Activated T-cell treated with anti-CD3 and anti-CD28 coated beads for 1 hour (primary cell): ENCODE measurements at regions not wholly inside any gene's neighbourhood (a gene's known extent, or its start where the extent isn't known, plus 50 kb on each side); places are given as distances from the start of the nearest gene placed in this dataset.

Source experiments
- DNase-seq: peaks from one replicate; pipeline ENCODE4 v3.0.0-alpha.2; 2020; ENCODE audit warnings: low read depth

DNA sequence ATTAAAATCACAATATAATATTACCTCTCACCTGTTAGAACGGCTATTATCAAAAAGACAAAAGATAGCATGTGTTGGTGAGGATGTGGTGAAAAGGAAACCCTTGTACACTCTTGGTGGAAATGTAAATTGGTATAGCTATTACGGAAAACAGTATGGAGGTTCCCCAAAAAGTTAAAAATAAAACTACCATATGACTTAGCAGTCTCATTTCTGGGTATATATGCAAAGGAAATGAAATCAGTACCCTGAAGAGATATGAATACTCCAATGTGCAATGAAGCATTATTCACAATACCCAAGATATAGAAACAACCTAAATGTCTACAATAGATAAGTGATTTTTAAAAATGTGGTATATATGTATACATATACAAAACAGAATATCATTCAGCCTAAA is 199.9 kb downstream of the SNX18 start:
- no peak for DNase-seq

- DNase-seq: no peak
Measured at GRCh38 chr5:54713923-54714581, 196.5 kb downstream of the SNX18 start.

GRCh38 chr5:54709096-54709495 is 191.5 kb downstream of the SNX18 start:
- DNase-seq: no peak

GRCh38 chr5:54707841-54708240 is 190.3 kb downstream of the SNX18 start:
- no peak for DNase-seq

- no peak for DNase-seq
Measured at GRCh38 chr5:54705994-54706653, 188.6 kb downstream of the SNX18 start.

- no peak for DNase-seq
Measured at GRCh38 chr5:54704825-54705224, 187.3 kb downstream of the SNX18 start.

DNA sequence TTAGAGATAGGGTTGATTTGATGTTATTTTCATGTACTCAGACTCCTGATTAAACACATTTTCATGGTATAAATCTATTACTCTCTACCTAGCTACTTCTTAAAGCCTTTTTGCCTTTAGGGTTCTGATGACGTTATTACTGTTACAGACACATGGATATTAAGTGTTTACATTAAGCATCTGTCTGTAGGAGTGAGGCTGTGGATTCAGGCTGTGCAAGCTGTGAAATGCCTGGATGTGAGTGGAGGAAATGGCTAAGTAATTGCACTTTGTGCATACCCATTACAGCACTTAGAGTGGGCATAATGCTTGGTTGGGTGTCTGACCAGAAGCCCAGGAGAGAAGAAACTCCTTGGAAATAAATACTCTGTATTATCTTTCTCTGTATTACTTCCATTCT is 186.8 kb downstream of the SNX18 start:
- no peak for DNase-seq

DNA sequence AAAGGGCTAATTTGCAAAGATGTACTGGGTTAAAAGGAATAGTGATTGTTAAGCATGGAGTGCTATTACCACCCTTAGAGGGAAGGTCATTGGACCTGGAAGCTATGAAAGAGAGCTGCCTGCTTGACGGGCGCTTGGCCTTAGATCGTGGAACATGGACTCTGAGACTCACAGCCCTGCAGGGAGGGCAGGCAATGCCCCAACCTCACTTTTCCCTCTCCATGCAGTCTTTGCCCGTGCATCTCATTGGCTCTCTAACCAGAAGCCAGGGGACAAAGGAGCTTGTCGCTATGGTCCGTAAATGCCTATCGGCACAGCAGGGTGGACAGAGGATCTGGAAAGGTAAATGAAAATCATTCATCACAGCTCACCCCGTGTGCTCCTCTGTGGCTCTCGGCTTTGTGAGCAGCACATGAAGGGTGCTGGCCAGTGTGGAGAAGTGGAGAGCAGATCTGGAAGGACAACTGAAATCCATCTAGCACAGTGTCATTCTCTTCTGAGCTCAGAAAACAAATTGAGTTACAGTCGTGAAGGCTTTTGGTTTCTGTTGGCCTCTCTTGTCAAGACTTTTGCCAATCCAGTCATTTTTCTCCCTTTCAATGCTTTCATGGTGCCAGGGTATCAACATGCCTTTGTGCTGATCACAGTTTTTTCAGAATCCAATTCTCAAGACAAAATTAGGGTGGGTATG is 186.2 kb downstream of the SNX18 start:
- DNase-seq: no peak

- DNase-seq: no peak
Measured at GRCh38 chr5:54703133-54703532, 185.6 kb downstream of the SNX18 start.

DNA sequence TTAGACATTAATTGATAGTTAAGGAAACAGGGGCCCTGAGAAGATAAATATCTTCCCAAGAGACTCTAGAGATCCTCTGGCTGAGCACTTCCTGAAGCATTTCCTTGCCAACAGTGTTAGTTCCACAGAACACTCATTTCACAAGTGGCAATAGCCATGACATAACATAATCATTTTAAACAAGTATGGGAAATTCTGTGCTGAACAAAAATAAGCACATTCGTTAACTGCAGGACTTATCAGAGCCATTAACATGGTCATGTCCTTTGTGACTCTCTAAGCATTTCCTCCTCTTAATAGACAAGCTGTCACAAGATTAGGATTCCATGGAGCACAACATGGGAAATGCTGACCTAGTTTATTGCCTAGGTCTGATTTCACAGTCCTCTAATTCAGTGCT is 184.9 kb downstream of the SNX18 start:
- no peak for DNase-seq

DNA sequence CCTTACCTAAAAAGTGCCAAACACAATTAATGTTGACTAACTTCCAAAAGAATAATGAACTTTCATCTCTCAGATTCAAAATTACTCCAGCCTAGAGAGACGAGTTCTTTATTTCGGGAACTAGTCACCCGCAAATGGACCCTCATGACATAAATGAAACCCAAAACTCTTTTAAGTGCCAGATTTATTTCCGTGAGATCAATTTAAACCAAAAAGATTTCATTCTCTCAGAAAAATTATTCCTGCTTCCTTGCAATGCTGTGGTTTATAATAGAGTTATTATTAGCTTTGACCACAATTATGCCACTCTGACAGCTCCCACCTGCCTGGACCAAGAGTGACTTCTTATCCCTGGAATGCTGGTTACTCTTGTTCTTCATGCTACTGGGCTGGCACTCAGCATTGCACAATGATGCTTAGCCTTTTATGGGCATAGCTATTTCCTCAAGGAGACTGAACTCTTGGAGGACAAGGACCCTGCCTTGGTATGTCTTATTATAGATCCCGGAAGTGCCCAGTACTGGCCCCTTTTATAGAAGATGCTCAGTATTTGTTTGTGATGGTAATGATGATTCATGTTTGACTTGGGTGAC is 183.5 kb downstream of the SNX18 start:
- no peak for DNase-seq

GRCh38 chr5:54696931-54697330 is 179.4 kb downstream of the SNX18 start:
- no peak for DNase-seq

DNA sequence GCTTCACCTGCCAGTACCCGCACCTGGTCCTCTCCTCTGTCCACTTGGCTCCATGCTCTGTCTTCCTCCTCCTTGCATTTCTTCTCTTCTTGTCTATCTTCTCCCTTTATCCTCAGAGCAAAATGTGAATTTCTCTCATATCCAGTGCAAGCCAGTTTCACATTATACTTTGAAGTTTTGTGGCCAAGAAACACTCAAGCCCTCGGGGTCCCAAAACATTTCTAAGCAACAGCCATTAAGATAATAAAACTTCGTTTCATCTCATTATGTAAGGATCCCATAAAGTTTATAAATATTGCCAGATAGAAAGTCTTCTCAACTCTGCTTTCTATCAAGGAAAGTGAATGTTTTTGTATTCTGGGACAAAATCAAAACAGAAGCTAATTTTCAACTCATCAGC is 178.8 kb downstream of the SNX18 start:
- no peak for DNase-seq

GRCh38 chr5:54695198-54695966 is 177.8 kb downstream of the SNX18 start:
- no peak for DNase-seq

- no peak for DNase-seq
Measured at GRCh38 chr5:54693936-54694657, 176.5 kb downstream of the SNX18 start.

- no peak for DNase-seq
Measured at GRCh38 chr5:54692631-54693030, 175.1 kb downstream of the SNX18 start.

- no peak for DNase-seq
Measured at GRCh38 chr5:54691656-54692055, 174.1 kb downstream of the SNX18 start.

GRCh38 chr5:54689411-54690251 is 172.1 kb downstream of the SNX18 start:
- no peak for DNase-seq

DNA sequence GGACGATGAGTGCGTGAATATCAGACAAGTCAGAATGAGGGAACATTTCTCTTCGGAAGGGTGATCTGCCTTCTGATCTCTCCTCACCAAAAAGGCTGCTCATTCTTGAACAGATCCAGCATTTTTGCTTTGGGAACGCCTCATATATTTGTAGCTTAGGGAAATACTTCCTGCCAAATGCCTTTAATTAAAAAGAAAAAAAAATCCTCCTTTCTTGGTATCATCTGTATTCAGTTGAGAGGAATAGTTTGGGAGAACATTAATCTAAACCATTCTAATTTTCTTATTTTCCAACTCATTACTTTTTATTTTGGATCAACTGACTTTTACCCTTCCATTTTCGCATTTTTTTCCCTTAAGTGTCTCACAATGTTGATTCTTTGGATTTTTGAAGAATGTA is 163.4 kb downstream of the SNX18 start:
- no peak for DNase-seq

DNA sequence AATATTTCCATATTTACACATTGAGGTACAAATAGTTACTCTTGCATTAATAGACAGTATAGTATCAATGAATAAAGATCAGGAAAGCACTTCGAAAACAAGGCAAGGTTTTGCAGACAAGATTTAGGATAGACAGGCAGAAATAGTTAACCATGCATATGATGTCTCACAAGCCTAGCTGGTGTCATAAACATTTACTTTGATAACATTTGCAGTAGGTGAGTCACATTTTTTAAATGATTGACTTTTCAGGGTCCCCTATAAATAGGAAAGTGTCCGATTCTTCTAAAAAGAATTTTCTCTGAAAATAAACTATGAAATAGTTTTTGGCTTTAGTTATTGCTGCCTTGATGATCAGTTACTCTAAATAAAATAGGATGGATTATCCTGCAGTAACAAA is 162.1 kb downstream of the SNX18 start:
- no peak for DNase-seq

- DNase-seq: no peak
Measured at GRCh38 chr5:54678737-54679136, 161.2 kb downstream of the SNX18 start.
